ENCODE measurements at regions not wholly inside any gene's neighbourhood (a gene's known extent, or its start where the extent isn't known, plus 50 kb on each side); places are given as distances from the start of the nearest gene placed in this dataset.

GRCh38 chr2:129728035-129728972 lies 251.2 kb upstream of the RAB6C start:
- DNase-seq = no peak

DNA sequence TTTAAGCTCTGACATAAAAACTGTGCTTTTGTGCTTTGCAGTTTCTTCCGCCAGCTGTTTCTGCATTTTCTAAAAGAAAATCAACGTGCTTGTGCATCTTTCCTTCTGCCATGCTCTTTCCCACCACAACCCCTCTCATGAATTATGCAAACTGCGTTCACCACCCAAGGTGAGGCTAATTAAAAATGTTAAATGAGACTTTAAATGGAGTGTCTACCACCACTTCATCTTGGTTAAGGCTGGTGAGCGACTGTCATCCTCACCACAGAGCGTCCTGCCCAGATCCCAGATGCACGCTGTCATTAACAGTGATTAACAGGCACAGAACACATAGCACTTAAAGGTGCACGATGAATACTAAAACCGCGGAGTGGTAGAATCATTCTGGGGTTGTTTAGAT lies 250.5 kb upstream of the RAB6C start:
- no peak for DNase-seq

DNA sequence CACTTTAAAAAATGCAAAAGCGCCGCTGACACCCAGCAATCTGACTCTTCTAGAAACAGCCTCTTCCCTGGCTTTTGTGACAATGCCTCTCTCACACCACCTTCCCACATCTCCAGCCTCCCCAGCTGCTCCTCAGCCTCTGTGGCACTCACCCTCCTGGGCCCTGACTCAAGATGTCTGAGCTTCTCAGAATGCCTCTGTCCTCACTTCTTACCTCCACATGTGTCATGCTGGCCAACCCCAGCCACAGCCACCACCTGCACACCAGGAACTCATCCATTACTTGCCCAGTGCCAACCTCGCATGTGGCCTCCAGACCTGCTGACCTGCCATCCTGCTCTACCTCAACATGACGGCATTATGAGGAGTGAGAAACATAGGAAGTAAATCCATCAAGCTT lies 249.8 kb upstream of the RAB6C start:
- no peak for DNase-seq

- no peak for DNase-seq
These were observed 248.5 kb upstream of the RAB6C start for GRCh38 chr2:129730979-129731378.

GRCh38 chr2:129731907-129732629 lies 247.4 kb upstream of the RAB6C start:
- DNase-seq = no peak

DNA sequence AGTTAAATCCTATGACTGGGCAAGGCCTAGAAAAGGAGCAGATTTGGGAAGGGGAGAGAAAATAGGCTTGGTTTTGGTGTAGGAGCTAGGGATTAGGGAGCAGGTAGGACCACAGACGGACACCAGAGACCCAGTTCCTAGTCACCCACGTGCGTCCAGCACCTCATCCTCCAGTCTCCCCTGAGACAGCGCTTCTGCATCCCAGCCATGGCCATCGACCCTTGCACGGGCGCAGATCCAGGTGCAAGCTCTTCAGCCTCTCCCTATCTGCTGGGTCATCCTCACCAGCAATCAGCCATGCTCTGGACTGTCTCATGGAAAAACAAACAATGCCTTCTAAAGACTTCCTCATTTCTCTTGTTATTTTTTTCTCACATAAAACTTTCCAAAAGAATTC lies 246.8 kb upstream of the RAB6C start:
- DNase-seq = no peak

GRCh38 chr2:129733041-129733440 lies 246.4 kb upstream of the RAB6C start:
- no peak for DNase-seq

GRCh38 chr2:129733579-129733978 lies 245.9 kb upstream of the RAB6C start:
- DNase-seq = no peak

GRCh38 chr2:129734343-129735034 lies 245.0 kb upstream of the RAB6C start:
- DNase-seq = no peak

GRCh38 chr2:129735576-129735975 lies 243.9 kb upstream of the RAB6C start:
- DNase-seq = no peak

GRCh38 chr2:129737660-129738527 lies 241.6 kb upstream of the RAB6C start:
- no peak for DNase-seq

DNA sequence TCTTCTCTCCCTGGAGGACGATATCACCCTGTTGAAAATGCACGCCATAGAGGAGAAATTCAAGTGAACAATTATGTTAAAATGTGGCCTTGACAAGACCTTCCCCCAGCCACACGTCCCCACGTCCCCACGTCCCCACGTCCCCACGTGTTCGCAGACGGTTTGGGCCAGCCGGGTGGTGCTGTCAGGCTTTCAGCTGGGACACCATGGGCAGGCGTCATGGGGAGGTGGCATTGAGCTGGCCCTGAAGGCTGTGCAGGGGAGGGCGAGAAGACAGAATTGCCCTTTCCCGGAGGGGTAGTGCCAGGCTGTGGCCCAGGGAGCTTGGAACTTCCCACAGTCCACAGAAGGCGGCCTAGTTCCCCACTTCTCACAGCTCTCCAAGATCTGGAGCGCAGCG lies 240.7 kb upstream of the RAB6C start:
- no peak for DNase-seq

DNA sequence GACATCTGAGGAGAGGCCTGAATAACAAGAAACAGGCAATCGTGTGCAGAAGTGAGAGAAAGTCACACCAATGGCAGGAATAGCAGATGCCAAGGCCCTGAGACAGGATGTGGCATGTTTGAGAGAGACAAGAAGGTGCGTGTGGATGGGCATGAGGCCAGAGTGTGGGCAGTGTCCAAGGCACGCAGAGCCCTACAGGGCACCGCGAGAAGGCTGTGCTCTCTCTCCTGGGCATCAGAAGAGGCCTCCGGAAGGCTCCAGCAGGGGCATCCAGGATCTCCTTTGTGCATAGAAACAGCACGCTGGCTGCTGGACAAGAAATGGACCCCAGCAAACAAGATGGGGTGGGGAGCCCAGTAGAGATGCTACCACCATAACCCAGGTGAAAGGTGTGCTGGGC lies 239.0 kb upstream of the RAB6C start:
- DNase-seq = no peak

DNA sequence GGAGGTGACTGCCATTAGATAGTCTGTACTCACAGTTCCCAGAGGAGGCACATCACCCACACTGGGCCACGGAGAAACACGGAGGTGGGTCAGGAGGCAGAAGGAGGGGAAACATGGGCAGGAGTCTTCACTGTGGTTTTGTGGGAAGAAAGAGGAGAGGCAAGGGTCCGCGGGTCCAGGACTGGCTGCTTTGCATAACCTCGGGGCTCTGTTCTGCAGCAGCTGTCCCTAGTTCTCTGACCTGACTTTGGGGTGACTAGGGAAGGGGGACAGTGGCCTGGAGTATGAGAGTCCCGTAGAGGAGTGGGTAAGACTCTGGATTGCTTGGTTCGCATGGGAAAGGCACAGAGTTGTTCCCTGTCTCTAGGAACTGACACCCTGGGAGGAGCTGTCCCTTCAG lies 238.3 kb upstream of the RAB6C start:
- no peak for DNase-seq

DNA sequence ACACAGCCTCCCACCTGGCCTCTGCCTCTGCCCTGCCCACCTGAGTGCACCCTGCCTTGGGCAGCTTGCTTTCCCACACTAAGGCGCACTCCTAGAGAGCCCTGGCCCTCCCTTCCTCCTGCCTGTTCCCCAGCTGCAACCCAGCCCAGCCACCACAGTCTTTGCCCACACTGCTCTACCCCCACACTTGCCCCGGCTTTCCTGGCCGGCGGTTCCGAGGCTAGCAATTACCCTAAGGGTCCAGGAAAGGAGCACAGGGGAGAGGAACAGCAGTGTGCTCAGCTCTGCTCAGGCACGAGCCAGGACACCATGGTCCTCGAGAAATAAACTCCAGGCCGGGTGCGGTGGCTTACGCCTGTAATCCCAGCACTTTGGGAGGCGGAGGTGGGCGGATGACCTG lies 237.8 kb upstream of the RAB6C start:
- DNase-seq = no peak

- DNase-seq = no peak
These were observed 236.9 kb upstream of the RAB6C start for GRCh38 chr2:129742415-129743180.

- no peak for DNase-seq
These were observed 235.3 kb upstream of the RAB6C start for GRCh38 chr2:129744141-129744540.

GRCh38 chr2:129744649-129745048 lies 234.8 kb upstream of the RAB6C start:
- DNase-seq = no peak

DNA sequence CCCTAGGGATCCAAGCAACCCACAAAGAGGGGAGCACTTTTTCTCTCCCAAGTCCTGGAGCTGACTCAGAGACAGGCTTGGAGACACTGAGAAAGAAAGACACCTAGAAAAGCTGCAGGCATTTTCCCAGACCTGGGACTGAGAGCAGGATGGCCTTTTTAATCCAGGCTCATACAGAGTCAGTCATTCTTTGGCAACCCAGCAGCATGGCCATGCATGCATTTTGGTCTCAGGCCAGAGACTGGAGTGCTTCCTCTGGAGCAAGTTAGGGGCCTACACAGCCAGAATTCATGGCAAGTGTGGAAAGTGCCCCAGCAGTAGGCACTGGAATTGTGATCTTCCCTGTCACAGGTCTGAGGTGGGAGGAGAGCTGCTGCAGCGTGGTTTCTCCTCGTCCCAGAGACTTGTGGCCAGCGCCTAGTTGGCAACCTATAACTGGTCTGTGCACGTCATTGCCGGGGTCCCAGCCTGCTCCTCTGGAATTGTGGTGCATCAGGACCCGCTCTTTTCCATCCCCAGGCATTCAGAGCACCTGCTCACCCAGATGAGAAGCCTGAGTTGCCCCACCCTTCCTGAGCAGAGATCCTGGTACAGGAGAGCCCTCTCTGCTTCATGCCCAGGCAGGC lies 231.9 kb upstream of the RAB6C start:
- DNase-seq = no peak

- DNase-seq = no peak
These were observed 231.2 kb upstream of the RAB6C start for GRCh38 chr2:129748250-129748649.

DNA sequence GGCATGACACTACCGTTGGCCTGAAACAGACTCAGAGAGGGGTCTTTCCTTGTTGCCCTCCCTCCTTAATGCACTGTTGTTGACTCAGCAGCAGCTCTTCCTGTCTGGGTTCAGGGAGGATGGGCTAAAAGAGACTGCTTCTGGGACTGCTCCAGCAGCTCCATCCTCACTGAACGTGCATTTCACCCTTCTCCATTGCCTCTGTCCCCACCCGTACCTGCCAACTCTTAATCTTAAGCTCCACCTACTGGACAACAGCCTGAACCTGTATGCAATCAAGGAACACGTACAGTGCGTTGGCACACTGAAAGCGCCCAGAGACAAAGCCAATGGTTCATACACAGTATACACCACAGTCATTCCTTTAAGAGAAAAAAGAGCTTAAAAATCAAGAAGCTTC lies 230.8 kb upstream of the RAB6C start:
- DNase-seq = no peak

Measured in activated gamma-delta T cell (primary cell).